ENCODE measurements at regions not wholly inside any gene's neighbourhood (a gene's known extent, or its start where the extent isn't known, plus 50 kb on each side); places are given as distances from the start of the nearest gene placed in this dataset.

DNA sequence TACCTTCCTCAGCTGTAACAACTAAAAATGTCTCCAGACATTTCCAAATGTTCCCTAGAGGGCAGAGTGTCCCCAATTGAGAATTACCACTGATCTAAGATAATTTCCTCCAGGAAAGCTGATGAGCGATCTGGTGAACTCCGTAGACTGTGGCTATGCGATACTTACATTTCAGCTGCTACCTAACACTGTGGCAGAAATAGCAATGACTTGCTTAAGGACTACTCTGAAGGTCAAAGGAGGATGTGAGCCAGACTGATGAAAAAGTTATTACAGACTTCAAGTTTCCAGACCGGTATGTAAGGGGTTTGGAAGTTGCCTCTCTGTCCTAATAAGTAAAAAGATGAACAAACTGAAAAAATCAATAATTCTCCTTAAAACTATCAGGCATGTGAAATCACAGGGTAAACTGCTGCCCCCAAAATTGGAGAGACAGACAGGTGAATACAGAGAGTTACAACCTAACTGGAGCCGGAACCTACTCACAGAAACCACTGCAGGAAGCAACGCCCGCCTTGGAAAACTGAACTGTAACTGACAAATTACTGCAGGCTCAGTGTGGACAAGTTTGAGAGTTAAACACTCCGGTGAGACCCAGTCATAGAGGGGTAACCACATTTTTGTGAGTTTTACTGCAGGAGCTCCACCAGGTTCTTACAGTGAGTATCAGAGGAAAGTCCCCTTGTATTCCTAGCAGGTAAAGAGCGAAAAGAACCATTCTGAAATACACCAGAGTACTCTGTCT is 60.0 kb upstream of the PARP11 start:
- DNase-seq (ENCODE audit: low read depth in 6 of 9, low spot score in 9 of 9): peak in 1 of 9 donors; percentile 71
- peaks cover 23 to 62% of the 10 kb centered on the region in 2 donors for H3K4me1 ChIP-seq (ENCODE audit: control insufficient read depth in 2 of 2, insufficient read depth in 2 of 2, low read length in 2 of 2)
- no peaks in the 10 kb centered on the region for H3K27me3 ChIP-seq (ENCODE audit: control insufficient read depth in 2 of 2, insufficient read depth in 1 of 2, low read length in 1 of 2)
- no peaks in the 10 kb centered on the region for H3K36me3 ChIP-seq (ENCODE audit: control insufficient read depth in 2 of 2, insufficient read depth in 2 of 2, low read length in 1 of 2)
- H3K4me3 ChIP-seq (ENCODE audit: low read length in 2 of 2): peak overlapping the region in 1 of 2 donors; percentile 2
- no peaks in the 10 kb centered on the region for H3K9me3 ChIP-seq (ENCODE audit: control insufficient read depth in 2 of 2, insufficient read depth in 1 of 2, low read length in 1 of 2)
- WGBS: 32% methylated on average over 9 of the region's 9 CpGs
- peak overlapping the region in 1 of 2 donors; percentile 76 for H3K27ac ChIP-seq (ENCODE audit: low read depth in 1 of 2, low read length in 1 of 2)

DNA sequence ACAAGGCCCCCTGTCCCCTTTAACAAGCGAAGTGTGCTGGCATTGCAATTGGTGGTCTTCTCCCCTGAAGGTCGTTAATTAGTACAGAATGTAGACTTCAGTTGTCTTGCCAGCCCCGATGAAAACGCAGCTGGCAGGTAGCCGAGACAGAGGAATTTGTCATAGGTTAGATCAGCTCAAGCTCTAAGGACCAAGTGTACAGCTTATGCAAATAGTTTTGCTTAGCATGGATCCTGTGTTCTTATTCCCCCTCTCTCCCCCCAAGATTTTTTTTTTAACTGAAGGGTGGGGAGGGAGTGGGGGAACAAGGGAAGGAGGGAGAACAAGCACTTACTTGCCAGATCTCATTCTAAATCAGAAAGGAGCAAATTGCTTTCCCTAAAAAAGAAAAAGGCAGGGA is 58.6 kb upstream of the PARP11 start:
- no peaks in the 10 kb centered on the region for H3K36me3 ChIP-seq (ENCODE audit: control insufficient read depth in 2 of 2, insufficient read depth in 2 of 2, low read length in 1 of 2)
- no peak overlapping the region for H3K27ac ChIP-seq (ENCODE audit: low read depth in 1 of 2, low read length in 1 of 2)
- DNase-seq (ENCODE audit: low read depth in 6 of 9, low spot score in 9 of 9): peak in 1 of 9 donors; percentile 19
- WGBS: 65% methylated on average over 5 of the region's 5 CpGs
- no peak overlapping the region for H3K4me3 ChIP-seq (ENCODE audit: low read length in 2 of 2)
- H3K27me3 ChIP-seq (ENCODE audit: control insufficient read depth in 2 of 2, insufficient read depth in 1 of 2, low read length in 1 of 2): no peaks in the 10 kb centered on the region
- H3K9me3 ChIP-seq (ENCODE audit: control insufficient read depth in 2 of 2, insufficient read depth in 1 of 2, low read length in 1 of 2): no peaks in the 10 kb centered on the region
- peaks cover 23 to 64% of the 10 kb centered on the region in 2 donors for H3K4me1 ChIP-seq (ENCODE audit: control insufficient read depth in 2 of 2, insufficient read depth in 2 of 2, low read length in 2 of 2)

DNA sequence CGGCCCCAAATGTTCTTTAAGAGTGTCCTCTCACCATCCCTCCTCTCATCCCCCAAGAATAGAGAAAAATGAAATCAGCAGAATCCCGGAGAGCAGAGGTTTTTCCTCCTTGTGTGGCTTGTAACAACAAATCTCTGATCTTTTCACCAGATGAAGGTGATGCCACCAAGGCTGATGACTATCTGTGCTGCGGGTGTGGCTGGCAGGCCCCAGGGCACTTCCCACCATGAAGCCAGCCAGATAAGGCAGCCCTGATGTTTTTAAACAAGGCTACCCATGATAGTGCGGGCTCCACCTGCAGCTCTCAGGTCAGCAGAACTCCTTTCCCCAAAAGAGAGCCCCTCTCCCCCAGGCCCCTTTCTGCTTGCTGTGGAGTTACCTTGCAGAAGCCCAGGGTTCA is 58.0 kb upstream of the PARP11 start:
- Histone ChIP-seq H3K4me1 (ENCODE audit: control insufficient read depth in 2 of 2, insufficient read depth in 2 of 2, low read length in 2 of 2) (peaks cover 23 to 64% of the 10 kb centered on the region in 2 donors), H3K27ac (ENCODE audit: low read depth in 1 of 2, low read length in 1 of 2) (no peak overlapping the region), H3K27me3 (ENCODE audit: control insufficient read depth in 2 of 2, insufficient read depth in 1 of 2, low read length in 1 of 2) (no peaks in the 10 kb centered on the region), H3K36me3 (ENCODE audit: control insufficient read depth in 2 of 2, insufficient read depth in 2 of 2, low read length in 1 of 2) (no peaks in the 10 kb centered on the region), H3K9me3 (ENCODE audit: control insufficient read depth in 2 of 2, insufficient read depth in 1 of 2, low read length in 1 of 2) (no peaks in the 10 kb centered on the region), H3K4me3 (ENCODE audit: low read length in 2 of 2) (no peak overlapping the region)
- DNase-seq (ENCODE audit: low read depth in 6 of 9, low spot score in 9 of 9): peak in 1 of 9 donors; percentile 46
- WGBS: 38% methylated on average over 4 of the region's 4 CpGs

DNA sequence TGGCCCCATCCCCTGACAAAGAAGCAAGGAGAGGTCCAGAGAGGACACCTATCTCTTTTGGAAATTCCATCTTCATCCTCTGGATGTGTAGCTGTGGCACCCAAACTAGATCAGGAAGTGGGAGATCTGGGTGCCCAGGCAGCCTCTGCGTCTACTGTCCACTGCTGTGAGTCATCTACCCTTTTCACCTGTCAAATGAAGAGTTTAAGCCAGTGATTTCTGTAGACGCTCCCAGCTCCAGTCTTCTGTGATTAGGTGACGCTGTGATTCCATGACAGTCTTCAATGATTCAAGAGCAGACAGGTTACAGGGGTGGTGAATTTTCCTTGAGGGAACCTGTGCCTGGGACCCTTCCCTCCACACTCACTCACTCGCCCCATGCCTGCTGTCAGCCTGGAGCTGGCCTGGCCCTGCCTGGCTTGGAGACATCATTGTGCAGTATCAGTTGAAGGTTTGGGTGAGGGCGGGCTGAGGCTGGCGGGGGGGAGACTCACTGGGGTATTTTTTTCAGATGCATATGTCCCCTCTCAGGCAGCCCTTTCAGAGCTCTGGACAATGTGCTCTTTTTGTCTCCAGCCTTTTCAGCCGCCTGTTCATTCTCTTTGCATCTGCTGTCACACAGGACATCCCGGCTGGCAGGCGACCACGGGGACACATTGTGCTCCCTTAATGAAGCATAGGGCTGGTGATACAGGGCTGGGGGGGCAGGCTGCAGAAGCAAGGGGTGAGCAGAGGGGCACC is 56.8 kb upstream of the PARP11 start:
- H3K36me3 ChIP-seq (ENCODE audit: control insufficient read depth in 2 of 2, insufficient read depth in 2 of 2, low read length in 1 of 2): no peaks in the 10 kb centered on the region
- H3K27me3 ChIP-seq (ENCODE audit: control insufficient read depth in 2 of 2, insufficient read depth in 1 of 2, low read length in 1 of 2): no peaks in the 10 kb centered on the region
- H3K9me3 ChIP-seq (ENCODE audit: control insufficient read depth in 2 of 2, insufficient read depth in 1 of 2, low read length in 1 of 2): no peaks in the 10 kb centered on the region
- no peak for DNase-seq (ENCODE audit: low read depth in 6 of 9, low spot score in 9 of 9)
- H3K27ac ChIP-seq (ENCODE audit: low read depth in 1 of 2, low read length in 1 of 2): no peak overlapping the region
- H3K4me1 ChIP-seq (ENCODE audit: control insufficient read depth in 2 of 2, insufficient read depth in 2 of 2, low read length in 2 of 2): peaks cover 23 to 58% of the 10 kb centered on the region in 2 donors
- 97% methylated on average over 10 of the region's 10 CpGs for WGBS
- no peak overlapping the region for H3K4me3 ChIP-seq (ENCODE audit: low read length in 2 of 2)

DNA sequence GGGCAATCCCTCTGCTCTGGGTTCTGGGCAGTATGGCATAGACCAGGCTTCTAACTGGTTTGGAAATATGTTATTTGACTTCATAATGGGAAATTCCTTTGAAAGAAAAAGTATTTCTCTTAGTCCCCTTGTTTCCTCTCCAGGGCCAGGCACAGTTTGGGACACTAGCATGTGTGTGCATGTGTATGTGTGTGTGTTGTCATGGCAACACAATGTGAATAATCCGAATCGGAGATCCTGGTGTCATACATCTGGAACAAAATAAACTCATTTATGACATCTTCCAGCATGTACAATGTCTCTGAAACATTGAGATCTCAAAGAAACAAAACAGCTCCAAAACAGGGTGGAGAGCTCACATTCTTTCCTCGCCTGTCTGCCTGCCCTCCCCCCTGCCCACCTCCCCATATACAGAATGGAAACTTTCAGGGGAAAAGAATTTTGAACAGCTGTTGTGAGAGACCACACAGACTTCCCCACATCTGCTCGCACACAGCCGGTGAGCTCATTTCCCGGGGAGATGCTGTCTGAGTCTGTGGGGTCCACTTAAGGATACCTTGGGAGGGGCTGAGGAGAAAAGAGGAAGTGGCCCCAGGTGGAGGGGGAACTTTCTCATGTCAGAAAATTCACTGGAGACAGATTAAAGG is 55.5 kb upstream of the PARP11 start:
- Histone ChIP-seq H3K4me1 (ENCODE audit: control insufficient read depth in 2 of 2, insufficient read depth in 2 of 2, low read length in 2 of 2) (peaks cover 19 to 60% of the 10 kb centered on the region in 2 donors), H3K4me3 (ENCODE audit: low read length in 2 of 2) (no peak overlapping the region), H3K36me3 (ENCODE audit: control insufficient read depth in 2 of 2, insufficient read depth in 2 of 2, low read length in 1 of 2) (no peaks in the 10 kb centered on the region), H3K27me3 (ENCODE audit: control insufficient read depth in 2 of 2, insufficient read depth in 1 of 2, low read length in 1 of 2) (no peaks in the 10 kb centered on the region), H3K9me3 (ENCODE audit: control insufficient read depth in 2 of 2, insufficient read depth in 1 of 2, low read length in 1 of 2) (no peaks in the 10 kb centered on the region), H3K27ac (ENCODE audit: low read depth in 1 of 2, low read length in 1 of 2) (peak overlapping the region in 1 of 2 donors; percentile 0)
- WGBS: 4% methylated on average over 6 of the region's 6 CpGs
- peak in 1 of 9 donors; percentile 42 for DNase-seq (ENCODE audit: low read depth in 6 of 9, low spot score in 9 of 9)

DNA sequence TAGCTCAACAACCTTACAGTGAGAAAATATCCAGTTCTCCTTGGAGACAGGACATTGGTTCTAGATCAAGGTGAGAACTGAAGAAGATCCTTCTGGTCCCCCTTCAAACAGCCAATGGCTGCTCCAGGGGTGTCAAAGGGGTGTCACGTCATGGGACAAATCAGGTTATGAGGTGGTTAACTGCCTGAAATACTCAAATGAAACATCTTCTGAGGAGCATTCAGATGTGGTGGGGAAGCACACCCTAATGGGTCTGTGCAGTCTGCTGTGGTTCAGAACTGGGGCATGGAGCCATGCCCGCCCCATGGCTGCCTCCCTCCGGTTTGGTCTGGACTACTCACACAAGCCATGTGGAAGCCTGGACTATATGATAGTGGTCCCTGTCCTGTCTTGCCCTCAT is 52.4 kb upstream of the PARP11 start:
- Histone ChIP-seq H3K9me3 (ENCODE audit: control insufficient read depth in 2 of 2, insufficient read depth in 1 of 2, low read length in 1 of 2) (no peaks in the 10 kb centered on the region), H3K27ac (ENCODE audit: low read depth in 1 of 2, low read length in 1 of 2) (no peak overlapping the region), H3K36me3 (ENCODE audit: control insufficient read depth in 2 of 2, insufficient read depth in 2 of 2, low read length in 1 of 2) (no peaks in the 10 kb centered on the region), H3K4me3 (ENCODE audit: low read length in 2 of 2) (no peak overlapping the region), H3K27me3 (ENCODE audit: control insufficient read depth in 2 of 2, insufficient read depth in 1 of 2, low read length in 1 of 2) (no peaks in the 10 kb centered on the region), H3K4me1 (ENCODE audit: control insufficient read depth in 2 of 2, insufficient read depth in 2 of 2, low read length in 2 of 2) (peaks cover 7 to 35% of the 10 kb centered on the region in 2 donors)
- DNase-seq (ENCODE audit: low read depth in 6 of 9, low spot score in 9 of 9): no peak
- WGBS: 92% methylated on average over 3 of the region's 3 CpGs

DNA sequence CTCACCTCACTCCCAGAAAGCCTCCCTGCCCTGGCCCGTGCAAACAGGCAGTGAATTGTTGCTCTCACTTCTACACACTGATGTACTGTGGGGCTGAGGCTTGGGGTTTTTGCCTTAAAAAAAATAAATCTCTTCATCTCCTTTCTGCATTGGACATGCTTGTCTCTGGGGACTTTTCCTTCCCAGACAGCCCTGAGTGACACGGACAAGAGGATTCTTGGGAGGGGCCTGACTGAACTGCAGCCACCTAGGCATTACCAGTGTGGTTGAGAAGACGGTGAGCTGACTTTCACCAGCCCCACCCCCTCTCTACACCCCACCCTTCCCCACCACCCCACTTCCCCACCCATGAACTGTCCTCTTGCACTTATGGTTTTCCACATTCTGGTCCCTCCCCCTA is 51.6 kb upstream of the PARP11 start:
- H3K4me3 ChIP-seq (ENCODE audit: low read length in 2 of 2): no peak overlapping the region
- H3K36me3 ChIP-seq (ENCODE audit: control insufficient read depth in 2 of 2, insufficient read depth in 2 of 2, low read length in 1 of 2): no peaks in the 10 kb centered on the region
- H3K4me1 ChIP-seq (ENCODE audit: control insufficient read depth in 2 of 2, insufficient read depth in 2 of 2, low read length in 2 of 2): peaks cover 7 to 27% of the 10 kb centered on the region in 2 donors
- H3K9me3 ChIP-seq (ENCODE audit: control insufficient read depth in 2 of 2, insufficient read depth in 1 of 2, low read length in 1 of 2): no peaks in the 10 kb centered on the region
- H3K27ac ChIP-seq (ENCODE audit: low read depth in 1 of 2, low read length in 1 of 2): no peak overlapping the region
- no peak for DNase-seq (ENCODE audit: low read depth in 6 of 9, low spot score in 9 of 9)
- 81% methylated on average over 3 of the region's 3 CpGs for WGBS
- no peaks in the 10 kb centered on the region for H3K27me3 ChIP-seq (ENCODE audit: control insufficient read depth in 2 of 2, insufficient read depth in 1 of 2, low read length in 1 of 2)

DNA sequence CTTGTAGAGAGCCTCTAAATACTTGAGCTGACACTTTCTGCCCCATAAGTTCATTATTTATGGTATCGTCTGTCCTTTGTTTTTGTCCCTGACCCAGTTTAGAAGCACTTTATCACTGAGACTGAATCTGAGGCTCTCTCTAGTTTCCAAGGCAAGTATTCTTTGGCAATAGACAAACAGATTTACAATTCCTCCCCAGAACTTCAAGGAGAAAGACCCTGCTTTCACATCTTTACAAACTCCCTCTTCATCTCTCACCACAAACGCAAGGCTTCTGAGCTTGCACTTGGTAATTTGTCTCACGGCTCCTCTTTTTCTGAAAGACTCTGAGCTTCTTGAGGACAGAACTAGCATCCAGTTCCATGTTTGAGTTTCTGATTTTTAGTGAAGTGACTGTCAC is 49.8 kb upstream of the PARP11 start:
- no peak overlapping the region for H3K4me3 ChIP-seq (ENCODE audit: low read length in 2 of 2)
- no peaks in the 10 kb centered on the region for H3K9me3 ChIP-seq (ENCODE audit: control insufficient read depth in 2 of 2, insufficient read depth in 1 of 2, low read length in 1 of 2)
- H3K36me3 ChIP-seq (ENCODE audit: control insufficient read depth in 2 of 2, insufficient read depth in 2 of 2, low read length in 1 of 2): no peaks in the 10 kb centered on the region
- no peak overlapping the region for H3K27ac ChIP-seq (ENCODE audit: low read depth in 1 of 2, low read length in 1 of 2)
- DNase-seq (ENCODE audit: low read depth in 6 of 9, low spot score in 9 of 9): no peak
- no peaks in the 10 kb centered on the region for H3K27me3 ChIP-seq (ENCODE audit: control insufficient read depth in 2 of 2, insufficient read depth in 1 of 2, low read length in 1 of 2)
- 68% methylated on average over 3 of the region's 3 CpGs for WGBS
- H3K4me1 ChIP-seq (ENCODE audit: control insufficient read depth in 2 of 2, insufficient read depth in 2 of 2, low read length in 2 of 2): peaks cover 0 to 9% of the 10 kb centered on the region in 2 donors
